ENCODE measurements at regions not wholly inside any gene's neighbourhood (a gene's known extent, or its start where the extent isn't known, plus 50 kb on each side); places are given as distances from the start of the nearest gene placed in this dataset.
"Not testable (repeated sequence)": the region's sequence is repeated elsewhere in the genome, so short reads cannot be mapped to it uniquely, and the experiment has no call there.

GRCh38 chr2:217606296-217606695 lies 396.5 kb downstream of the TNS1 start:
- DNase-seq (ENCODE audit: low read depth in 4 of 4, low spot score in 3 of 4), result no peak

- DNase-seq (ENCODE audit: low read depth in 4 of 4, low spot score in 3 of 4), result peak in 2 of 4 donors; percentile 28 to 40
Observed at GRCh38 chr2:217604527-217605194, 398.1 kb downstream of the TNS1 start.

- DNase-seq (ENCODE audit: low read depth in 4 of 4, low spot score in 3 of 4), result no peak
Observed at GRCh38 chr2:217601601-217602000, 401.2 kb downstream of the TNS1 start.

- DNase-seq (ENCODE audit: low read depth in 4 of 4, low spot score in 3 of 4), result no peak
Observed at GRCh38 chr2:217599906-217600305, 402.9 kb downstream of the TNS1 start.

GRCh38 chr2:217597681-217598080 lies 405.1 kb downstream of the TNS1 start:
- DNase-seq (ENCODE audit: low read depth in 4 of 4, low spot score in 3 of 4), result no peak

- DNase-seq (ENCODE audit: low read depth in 4 of 4, low spot score in 3 of 4), result no peak
Observed at GRCh38 chr2:217597145-217597544, 405.6 kb downstream of the TNS1 start.

- no peak for DNase-seq (ENCODE audit: low read depth in 4 of 4, low spot score in 3 of 4)
Observed at GRCh38 chr2:217593732-217594131, 409.1 kb downstream of the TNS1 start.

GRCh38 chr2:217588266-217588665 lies 414.5 kb downstream of the TNS1 start:
- no peak for DNase-seq (ENCODE audit: low read depth in 4 of 4, low spot score in 3 of 4)

- no peak for DNase-seq (ENCODE audit: low read depth in 4 of 4, low spot score in 3 of 4)
Observed at GRCh38 chr2:217585362-217585761, 417.4 kb downstream of the TNS1 start.

GRCh38 chr2:217580407-217580806 lies 422.4 kb downstream of the TNS1 start:
- DNase-seq (ENCODE audit: low read depth in 4 of 4, low spot score in 3 of 4), result not testable (repeated sequence)

- no peak for DNase-seq (ENCODE audit: low read depth in 4 of 4, low spot score in 3 of 4)
Observed at GRCh38 chr2:217573571-217573970, 429.2 kb downstream of the TNS1 start.

- no peak for DNase-seq (ENCODE audit: low read depth in 4 of 4, low spot score in 3 of 4)
Observed at GRCh38 chr2:217570394-217570793, 432.4 kb downstream of the TNS1 start.

- peak in 2 of 4 donors; percentile 16 to 43 for DNase-seq (ENCODE audit: low read depth in 4 of 4, low spot score in 3 of 4)
Observed at GRCh38 chr2:217568289-217568971, 434.4 kb downstream of the TNS1 start.

GRCh38 chr2:217563565-217563964 lies 439.2 kb downstream of the TNS1 start:
- DNase-seq (ENCODE audit: low read depth in 4 of 4, low spot score in 3 of 4), result no peak

GRCh38 chr2:217562871-217563480 lies 439.8 kb downstream of the TNS1 start:
- no peak for DNase-seq (ENCODE audit: low read depth in 4 of 4, low spot score in 3 of 4)

- DNase-seq (ENCODE audit: low read depth in 4 of 4, low spot score in 3 of 4), result no peak
Observed at GRCh38 chr2:217559084-217559483, 443.7 kb downstream of the TNS1 start.

- peak in 3 of 4 donors; percentile 35 to 57 (median 51) for DNase-seq (ENCODE audit: low read depth in 4 of 4, low spot score in 3 of 4)
Observed at GRCh38 chr2:217555081-217555876, 447.5 kb downstream of the TNS1 start.

- DNase-seq (ENCODE audit: low read depth in 4 of 4, low spot score in 3 of 4), result no peak
Observed at GRCh38 chr2:217553679-217554078, 449.1 kb downstream of the TNS1 start.

- DNase-seq (ENCODE audit: low read depth in 4 of 4, low spot score in 3 of 4), result no peak
Observed at GRCh38 chr2:217553202-217553601, 449.6 kb downstream of the TNS1 start.

GRCh38 chr2:217552081-217552480 lies 450.7 kb downstream of the TNS1 start:
- DNase-seq (ENCODE audit: low read depth in 4 of 4, low spot score in 3 of 4), result no peak

- no peak for DNase-seq (ENCODE audit: low read depth in 4 of 4, low spot score in 3 of 4)
Observed at GRCh38 chr2:217551252-217551899, 451.4 kb downstream of the TNS1 start.

All from right renal pelvis (tissue), 4 donors.